CD4-positive, alpha-beta T cell (primary cell): ENCODE measurements at regions not wholly inside any gene's neighbourhood (a gene's known extent, or its start where the extent isn't known, plus 50 kb on each side); places are given as distances from the start of the nearest gene placed in this dataset.
"Not testable (repeated sequence)": the region's sequence is repeated elsewhere in the genome, so short reads cannot be mapped to it uniquely, and the experiment has no call there.

Experiments
- ATAC-seq: fragments of 200-7000 bp; cut with Tn5 transposase; one replicate; pipeline ENCODE4 v1.10.0; 2022; ENCODE audit warnings: mild to moderate bottlenecking; ENCODE audit not compliant: poor library complexity
- CTCF ChIA-PET: fragments of 350-600 bp; sonication (Branson Sonifier 250); formaldehyde crosslinking; loops from one replicate; lab custom pipeline; 2021; ENCODE audit warnings: antibody characterized with exemption, inconsistent platforms; lab: Charles Lee
- POLR2A ChIA-PET: fragments of 350-600 bp; sonication (Branson Sonifier 250); formaldehyde crosslinking; loops from one replicate; lab custom pipeline; 2021; ENCODE audit warnings: antibody characterized with exemption, inconsistent platforms; lab: Charles Lee
- DNase-seq, 14 experiments: peaks; one replicate each; pipeline ENCODE4 v3.0.0-alpha.2; 2013 to 2020; ENCODE audit warnings: mixed read lengths in 2 of 14
- H3K27ac ChIP-seq, 2 donors: one replicate each; pipeline versions ENCODE4 v1.5.1 to v1.7.0; 2013; ENCODE audit warnings: low read length in 2 of 2, low read depth in 1 of 2, mild to moderate bottlenecking in 1 of 2
- H3K27me3 ChIP-seq, 2 experiments: 1 replicate in 1 of 2; 2 replicates in 1 of 2; pipeline versions ENCODE4 v1.6.1 to v1.7.0; 2013; ENCODE audit warnings: low read length in 2 of 2, control low read depth in 1 of 2, mild to moderate bottlenecking in 1 of 2, moderate library complexity in 1 of 2; ENCODE audit not compliant: insufficient read depth in 2 of 2, control insufficient read depth in 1 of 2
- H3K36me3 ChIP-seq: one replicate; pipeline ENCODE4 v1.6.1; 2013; ENCODE audit warnings: low read length, control low read depth; ENCODE audit not compliant: insufficient read depth
- H3K4me1 ChIP-seq: one replicate; pipeline ENCODE4 v1.6.1; 2013; ENCODE audit warnings: low read length, control low read depth; ENCODE audit not compliant: insufficient read depth
- H3K4me3 ChIP-seq: one replicate; pipeline ENCODE4 v1.5.1; 2013; ENCODE audit warnings: mild to moderate bottlenecking, low read length, moderate library complexity
- H3K9me3 ChIP-seq, 2 experiments: 1 replicate in 1 of 2; 2 replicates in 1 of 2; pipeline versions ENCODE4 v1.6.1 to v1.7.0; 2013; ENCODE audit warnings: low read length in 2 of 2, mild to moderate bottlenecking in 2 of 2, control low read depth in 1 of 2, moderate library complexity in 1 of 2; ENCODE audit not compliant: control insufficient read depth in 1 of 2, insufficient read depth in 1 of 2
- H3K27ac Mint-ChIP-seq: one replicate; pipeline ENCODE4 v1.8.0; 2020; ENCODE audit warnings: mixed read lengths
- H3K27me3 Mint-ChIP-seq: one replicate; pipeline ENCODE4 v1.8.0; 2021; ENCODE audit warnings: mixed read lengths
- H3K36me3 Mint-ChIP-seq: one replicate; pipeline ENCODE4 v1.8.0; 2021; ENCODE audit warnings: low read depth, mixed read lengths
- H3K4me1 Mint-ChIP-seq: one replicate; pipeline ENCODE4 v1.8.0; 2021; ENCODE audit warnings: low read depth, mixed read lengths
- H3K4me3 Mint-ChIP-seq: one replicate; pipeline ENCODE4 v1.8.0; 2020; ENCODE audit warnings: mild to moderate bottlenecking, mixed read lengths
- H3K9me3 Mint-ChIP-seq: one replicate; pipeline ENCODE4 v1.8.0; 2020; ENCODE audit warnings: mixed read lengths
- CTCF ChIP-seq: fragments of 200-600 bp; IDR thresholded peaks from one replicate; pipeline ENCODE4 v1.8.0; 2022; ENCODE audit warnings: antibody characterized with exemption, mild to moderate bottlenecking
- intact Hi-C, 2 experiments: fragments of 100-400 bp; cut with DNase I in 1 of 2; cut with micrococcal nuclease in 1 of 2; formaldehyde crosslinking; loops; one replicate each; pipeline versions ENCODE4 v1.15.1 to v1.9.0; 2023 to 2025; cut with DNase I, micrococcal nuclease

- H3K36me3 Mint-ChIP-seq: no peaks in the 10 kb centered on the region
- intact Hi-C loops: no loop called here
- no peak overlapping the region for H3K4me3 ChIP-seq
- H3K9me3 Mint-ChIP-seq: peaks cover 11% of the 10 kb centered on the region
- H3K27me3 Mint-ChIP-seq: no peaks in the 10 kb centered on the region
- H3K27ac Mint-ChIP-seq: no peak overlapping the region
- H3K27ac ChIP-seq: no peak overlapping the region
- H3K27me3 ChIP-seq: no peaks in the 10 kb centered on the region
- no peaks in the 10 kb centered on the region for H3K4me1 ChIP-seq
- H3K4me1 Mint-ChIP-seq: no peaks in the 10 kb centered on the region
- DNase-seq (no peak), ATAC-seq (no peak)
- H3K4me3 Mint-ChIP-seq: no peak overlapping the region
- H3K36me3 ChIP-seq: no peaks in the 10 kb centered on the region
- POLR2A ChIA-PET: no interaction called here
- CTCF ChIA-PET: no interaction called here
- no peak for TF ChIP-seq CTCF
- peaks cover 8 to 19% of the 10 kb centered on the region in 2 experiments for H3K9me3 ChIP-seq
Measured at GRCh38 chr21:25170681-25171080, 436.6 kb downstream of the MRPL39 start.

- ChIA-PET CTCF (no interaction called here), POLR2A (no interaction called here)
- Histone ChIP-seq H3K27me3 (no peaks in the 10 kb centered on the region), H3K36me3 (no peaks in the 10 kb centered on the region), H3K4me1 (no peaks in the 10 kb centered on the region), H3K27ac (no peak overlapping the region), H3K4me3 (no peak overlapping the region), H3K9me3 (peaks cover 8 to 19% of the 10 kb centered on the region in 2 experiments)
- no peak for DNase-seq
- no peak for TF ChIP-seq CTCF
- no peak for ATAC-seq
- H3K4me3 Mint-ChIP-seq: no peak overlapping the region
- no peaks in the 10 kb centered on the region for H3K4me1 Mint-ChIP-seq
- H3K27me3 Mint-ChIP-seq: no peaks in the 10 kb centered on the region
- intact Hi-C loops: no loop called here
- no peaks in the 10 kb centered on the region for H3K36me3 Mint-ChIP-seq
- peaks cover 11% of the 10 kb centered on the region for H3K9me3 Mint-ChIP-seq
- H3K27ac Mint-ChIP-seq: no peak overlapping the region
Measured at GRCh38 chr21:25169370-25169769, 437.9 kb downstream of the MRPL39 start.

- ATAC-seq, DNase-seq, H3K36me3 ChIP-seq, H3K27ac ChIP-seq, H3K4me1 ChIP-seq, intact Hi-C loops, H3K4me3 Mint-ChIP-seq, H3K27ac Mint-ChIP-seq, H3K27me3 Mint-ChIP-seq, CTCF ChIA-PET, H3K27me3 ChIP-seq, H3K4me1 Mint-ChIP-seq, POLR2A ChIA-PET, H3K36me3 Mint-ChIP-seq, H3K4me3 ChIP-seq: not testable (repeated sequence)
- H3K9me3 ChIP-seq: peaks cover 8 to 19% of the 10 kb centered on the region in 2 experiments
- H3K9me3 Mint-ChIP-seq: peaks cover 11% of the 10 kb centered on the region
Measured at GRCh38 chr21:25166904-25167303, 440.4 kb downstream of the MRPL39 start.

- no peaks in the 10 kb centered on the region for H3K9me3 ChIP-seq
- no peaks in the 10 kb centered on the region for H3K4me1 ChIP-seq
- no peaks in the 10 kb centered on the region for H3K9me3 Mint-ChIP-seq
- H3K36me3 ChIP-seq: no peaks in the 10 kb centered on the region
- TF ChIP-seq CTCF: no peak
- ChIA-PET POLR2A (no interaction called here), CTCF (no interaction called here)
- no peak overlapping the region for H3K4me3 ChIP-seq
- no peaks in the 10 kb centered on the region for H3K4me1 Mint-ChIP-seq
- no peak overlapping the region for H3K27ac ChIP-seq
- H3K27me3 ChIP-seq: no peaks in the 10 kb centered on the region
- H3K4me3 Mint-ChIP-seq: no peak overlapping the region
- DNase-seq (no peak), ATAC-seq (no peak)
- intact Hi-C loops: no loop called here
- H3K27me3 Mint-ChIP-seq: no peaks in the 10 kb centered on the region
- H3K36me3 Mint-ChIP-seq: no peaks in the 10 kb centered on the region
- no peak overlapping the region for H3K27ac Mint-ChIP-seq
Measured at GRCh38 chr21:25161571-25161970, 445.7 kb downstream of the MRPL39 start.

- not testable (repeated sequence) for H3K9me3 Mint-ChIP-seq
Measured at GRCh38 chr21:25155020-25155419, 452.3 kb downstream of the MRPL39 start.

More at GRCh38 chr21:25155020-25155419, 452.3 kb downstream of the MRPL39 start:
- ATAC-seq, H3K27ac Mint-ChIP-seq, H3K27me3 ChIP-seq, H3K4me3 Mint-ChIP-seq, H3K4me3 ChIP-seq, H3K36me3 Mint-ChIP-seq, H3K27ac ChIP-seq, H3K4me1 ChIP-seq, H3K27me3 Mint-ChIP-seq, H3K36me3 ChIP-seq, DNase-seq, intact Hi-C loops, POLR2A ChIA-PET, CTCF ChIA-PET, H3K4me1 Mint-ChIP-seq, H3K9me3 ChIP-seq: not testable (repeated sequence)
